Esophagus squamous epithelium (tissue), 4 donors: ENCODE measurements at regions not wholly inside any gene's neighbourhood (a gene's known extent, or its start where the extent isn't known, plus 50 kb on each side); places are given as distances from the start of the nearest gene placed in this dataset.
"Not testable (repeated sequence)": the region's sequence is repeated elsewhere in the genome, so short reads cannot be mapped to it uniquely, and the experiment has no call there.

Experiments
- POLR2A ChIP-seq, 4 donors: fragments of 450-650 bp; IDR thresholded peaks; one replicate each; pipeline ENCODE4 v1.6.1; 2017; ENCODE audit warnings: antibody characterized with exemption in 4 of 4, mild to moderate bottlenecking in 4 of 4, moderate library complexity in 3 of 4
- TF ChIP-seq, protein P1 (sequence below), 6 experiments: fragments of 450-650 bp in 4 of 6; fragments of 200-600 bp in 2 of 6; sonication (generic) in 2 of 6; IDR thresholded peaks; one replicate each; pipeline ENCODE4 v1.5.1; 2016 to 2019; ENCODE audit warnings: antibody characterized with exemption in 6 of 6, mild to moderate bottlenecking in 4 of 6, moderate library complexity in 4 of 6

DNA sequence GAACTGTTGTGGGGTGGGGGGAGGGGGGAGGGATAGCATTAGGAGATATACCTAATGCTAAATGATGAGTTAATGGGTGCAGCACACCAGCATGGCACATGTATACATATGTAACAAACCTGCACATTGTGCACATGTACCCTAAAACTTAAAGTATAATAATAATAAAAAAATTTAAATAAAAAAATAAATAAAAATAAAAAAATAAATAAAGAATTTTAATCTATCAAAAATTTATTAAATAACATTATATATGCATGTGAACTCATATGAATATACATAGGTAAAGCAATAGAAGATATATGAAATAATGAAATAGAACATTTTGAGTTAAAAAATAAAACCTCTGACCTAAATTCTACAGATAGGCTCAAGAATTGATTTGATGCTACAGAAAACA lies 764.2 kb upstream of the LRATD1 start:
- TF ChIP-seq, protein P1, sequence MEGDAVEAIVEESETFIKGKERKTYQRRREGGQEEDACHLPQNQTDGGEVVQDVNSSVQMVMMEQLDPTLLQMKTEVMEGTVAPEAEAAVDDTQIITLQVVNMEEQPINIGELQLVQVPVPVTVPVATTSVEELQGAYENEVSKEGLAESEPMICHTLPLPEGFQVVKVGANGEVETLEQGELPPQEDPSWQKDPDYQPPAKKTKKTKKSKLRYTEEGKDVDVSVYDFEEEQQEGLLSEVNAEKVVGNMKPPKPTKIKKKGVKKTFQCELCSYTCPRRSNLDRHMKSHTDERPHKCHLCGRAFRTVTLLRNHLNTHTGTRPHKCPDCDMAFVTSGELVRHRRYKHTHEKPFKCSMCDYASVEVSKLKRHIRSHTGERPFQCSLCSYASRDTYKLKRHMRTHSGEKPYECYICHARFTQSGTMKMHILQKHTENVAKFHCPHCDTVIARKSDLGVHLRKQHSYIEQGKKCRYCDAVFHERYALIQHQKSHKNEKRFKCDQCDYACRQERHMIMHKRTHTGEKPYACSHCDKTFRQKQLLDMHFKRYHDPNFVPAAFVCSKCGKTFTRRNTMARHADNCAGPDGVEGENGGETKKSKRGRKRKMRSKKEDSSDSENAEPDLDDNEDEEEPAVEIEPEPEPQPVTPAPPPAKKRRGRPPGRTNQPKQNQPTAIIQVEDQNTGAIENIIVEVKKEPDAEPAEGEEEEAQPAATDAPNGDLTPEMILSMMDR (IDR thresholded peaks at IDR 0.05) = not testable (repeated sequence)
- not testable (repeated sequence) for TF ChIP-seq POLR2A (IDR thresholded peaks at IDR 0.05)
